GM23338 (cell line): ENCODE measurements at regions not wholly inside any gene's neighbourhood (a gene's known extent, or its start where the extent isn't known, plus 50 kb on each side); places are given as distances from the start of the nearest gene placed in this dataset.

ENCODE experiments used
- ATAC-seq: fragments of 200-7000 bp; cut with Tn5 transposase; 3 replicates; pipeline ENCODE4 v1.9.1; 2020
- DNase-seq: peaks from one replicate; pipeline ENCODE4 v3.0.0-alpha.2; 2015; ENCODE audit warnings: low spot score
- H2AFZ ChIP-seq: fragments of 200-600 bp; sonication (generic); 2 replicates; pipeline ENCODE4 v1.8.0; 2016; ENCODE audit warnings: antibody characterized with exemption, mild to moderate bottlenecking, moderate library complexity
- H3F3A ChIP-seq: fragments of 200-600 bp; sonication (generic); replicated peaks from 2 replicates; pipeline ENCODE4 v1.8.0; 2017; ENCODE audit warnings: antibody characterized with exemption, mixed run types, low read depth
- H3K27ac ChIP-seq: fragments of 200-600 bp; sonication (generic); 2 replicates; pipeline ENCODE4 v1.6.1; 2016; ENCODE audit warnings: low read depth
- H3K27me3 ChIP-seq: fragments of 200-600 bp; sonication (generic); 2 replicates; pipeline ENCODE4 v1.8.0; 2016; ENCODE audit warnings: mild to moderate bottlenecking, mixed run types, moderate library complexity; ENCODE audit not compliant: insufficient read depth
- H3K36me3 ChIP-seq: fragments of 200-600 bp; sonication (generic); 2 replicates; pipeline ENCODE4 v1.8.0; 2016; ENCODE audit warnings: mild to moderate bottlenecking; ENCODE audit not compliant: insufficient read depth
- H3K4me1 ChIP-seq: fragments of 200-600 bp; sonication (generic); 2 replicates; pipeline ENCODE4 v1.8.0; 2016; ENCODE audit warnings: mild to moderate bottlenecking, moderate library complexity; ENCODE audit not compliant: insufficient read depth
- H3K4me2 ChIP-seq: fragments of 200-600 bp; sonication (generic); 2 replicates; pipeline ENCODE4 v1.7.1; 2017; ENCODE audit warnings: mixed run types
- H3K4me3 ChIP-seq: fragments of 200-600 bp; sonication (generic); 2 replicates; pipeline ENCODE4 v1.6.1; 2016; ENCODE audit warnings: mixed run types
- H3K79me2 ChIP-seq: fragments of 200-600 bp; sonication (generic); replicated peaks from 2 replicates; pipeline ENCODE4 v1.8.0; 2017; ENCODE audit warnings: mild to moderate bottlenecking; ENCODE audit not compliant: insufficient read depth
- H3K9me2 ChIP-seq: fragments of 200-600 bp; sonication (generic); 2 replicates; pipeline ENCODE4 v1.8.0; 2017; ENCODE audit not compliant: insufficient read depth
- H4K20me1 ChIP-seq: fragments of 200-600 bp; sonication (generic); replicated peaks from 2 replicates; pipeline ENCODE4 v1.8.0; 2017; ENCODE audit warnings: mild to moderate bottlenecking; ENCODE audit not compliant: insufficient read depth
- H3K27ac Mint-ChIP-seq: 2 replicates; pipeline ENCODE4 v1.8.0; 2020; ENCODE audit warnings: inconsistent platforms, mild to moderate bottlenecking, moderate library complexity, mixed read lengths
- H3K27me3 Mint-ChIP-seq: 3 replicates; pipeline ENCODE4 v1.8.0; 2022; ENCODE audit warnings: low read depth, mild to moderate bottlenecking, moderate library complexity, mixed read lengths, inconsistent platforms; ENCODE audit not compliant: insufficient read depth, poor library complexity
- H3K36me3 Mint-ChIP-seq: 3 replicates; pipeline ENCODE4 v1.8.0; 2021; ENCODE audit warnings: low read depth, mild to moderate bottlenecking, inconsistent platforms, moderate library complexity, mixed read lengths
- H3K4me1 Mint-ChIP-seq: 3 replicates; pipeline ENCODE4 v1.8.0; 2020; ENCODE audit warnings: mild to moderate bottlenecking, inconsistent platforms, mixed read lengths
- H3K4me3 Mint-ChIP-seq: 3 replicates; pipeline ENCODE4 v1.8.0; 2021; ENCODE audit warnings: moderate library complexity, mild to moderate bottlenecking, inconsistent platforms, mixed read lengths
- H3K9me3 Mint-ChIP-seq: 3 replicates; pipeline ENCODE4 v1.8.0; 2020; ENCODE audit warnings: moderate library complexity, mild to moderate bottlenecking, inconsistent platforms, mixed read lengths
- CREB1 ChIP-seq: fragments of 250-450 bp; sonication (Bioruptor Pico); IDR thresholded peaks from 2 replicates; pipeline ENCODE4 v1.5.0; 2020; ENCODE audit warnings: low read depth, mild to moderate bottlenecking, moderate library complexity
- ETS1 ChIP-seq: IDR thresholded peaks from 2 replicates; pipeline ENCODE4 v1.6.1; 2016; ENCODE audit warnings: antibody characterized with exemption
- EZH2phosphoT487 ChIP-seq: fragments of 200-600 bp; sonication (generic); IDR thresholded peaks from one replicate; pipeline ENCODE4 v1.8.1; 2018; ENCODE audit warnings: antibody characterized with exemption; ENCODE audit not compliant: unreplicated experiment
- JUNB ChIP-seq: IDR thresholded peaks from one replicate; pipeline ENCODE4 v1.6.1; 2016; ENCODE audit warnings: antibody characterized with exemption; ENCODE audit not compliant: unreplicated experiment
- POLR2AphosphoS5 ChIP-seq: IDR thresholded peaks from 2 replicates; pipeline ENCODE4 v1.6.1; 2016; ENCODE audit warnings: antibody characterized with exemption, low read depth
- REST ChIP-seq: IDR thresholded peaks from one replicate; pipeline ENCODE4 v1.6.1; 2018; ENCODE audit warnings: antibody characterized with exemption; ENCODE audit not compliant: unreplicated experiment
- STAT1 ChIP-seq: IDR thresholded peaks from one replicate; pipeline ENCODE4 v1.6.1; 2016; ENCODE audit warnings: antibody characterized with exemption; ENCODE audit not compliant: unreplicated experiment
- TF ChIP-seq, protein P1 (sequence below): fragments of 250-450 bp; sonication (Bioruptor Pico); IDR thresholded peaks from 2 replicates; pipeline ENCODE4 v1.5.0; 2020; ENCODE audit warnings: mild to moderate bottlenecking, moderate library complexity

GRCh38 chr9:80213613-80214012 is 641.8 kb downstream of the TLE4 start (continued):
- no peak for TF ChIP-seq ETS1
- no peak for TF ChIP-seq REST

GRCh38 chr9:80208696-80209095 is 636.9 kb downstream of the TLE4 start:
- Histone ChIP-seq H3K27me3 (no peaks in the 10 kb centered on the region), H3K79me2 (no peaks in the 10 kb centered on the region), H3K36me3 (no peaks in the 10 kb centered on the region), H3K4me3 (no peak overlapping the region), H3K4me2 (no peak overlapping the region), H3K9me2 (no peaks in the 10 kb centered on the region), H2AFZ (peak overlapping the region; percentile 80; the same call in 1 of the 2 replicates), H3K4me1 (no peaks in the 10 kb centered on the region), H4K20me1 (no peaks in the 10 kb centered on the region), H3K27ac (no peak overlapping the region), H3F3A (no peaks in the 10 kb centered on the region)
- peaks cover 7% of the 10 kb centered on the region for H3K27me3 Mint-ChIP-seq
- peaks cover 9% of the 10 kb centered on the region; the same call in 2 of the 3 replicates for H3K36me3 Mint-ChIP-seq
- H3K4me1 Mint-ChIP-seq = no peaks in the 10 kb centered on the region
- DNase-seq (no peak), ATAC-seq (no peak)
- H3K4me3 Mint-ChIP-seq = no peak overlapping the region
- no peak overlapping the region for H3K27ac Mint-ChIP-seq
- H3K9me3 Mint-ChIP-seq = peaks cover 22% of the 10 kb centered on the region
- TF ChIP-seq REST = no peak
- TF ChIP-seq POLR2AphosphoS5 = no peak
- no peak for TF ChIP-seq ETS1
- no peak for TF ChIP-seq STAT1
- TF ChIP-seq EZH2phosphoT487 = no peak
- TF ChIP-seq JUNB = no peak
- TF ChIP-seq, protein P1, sequence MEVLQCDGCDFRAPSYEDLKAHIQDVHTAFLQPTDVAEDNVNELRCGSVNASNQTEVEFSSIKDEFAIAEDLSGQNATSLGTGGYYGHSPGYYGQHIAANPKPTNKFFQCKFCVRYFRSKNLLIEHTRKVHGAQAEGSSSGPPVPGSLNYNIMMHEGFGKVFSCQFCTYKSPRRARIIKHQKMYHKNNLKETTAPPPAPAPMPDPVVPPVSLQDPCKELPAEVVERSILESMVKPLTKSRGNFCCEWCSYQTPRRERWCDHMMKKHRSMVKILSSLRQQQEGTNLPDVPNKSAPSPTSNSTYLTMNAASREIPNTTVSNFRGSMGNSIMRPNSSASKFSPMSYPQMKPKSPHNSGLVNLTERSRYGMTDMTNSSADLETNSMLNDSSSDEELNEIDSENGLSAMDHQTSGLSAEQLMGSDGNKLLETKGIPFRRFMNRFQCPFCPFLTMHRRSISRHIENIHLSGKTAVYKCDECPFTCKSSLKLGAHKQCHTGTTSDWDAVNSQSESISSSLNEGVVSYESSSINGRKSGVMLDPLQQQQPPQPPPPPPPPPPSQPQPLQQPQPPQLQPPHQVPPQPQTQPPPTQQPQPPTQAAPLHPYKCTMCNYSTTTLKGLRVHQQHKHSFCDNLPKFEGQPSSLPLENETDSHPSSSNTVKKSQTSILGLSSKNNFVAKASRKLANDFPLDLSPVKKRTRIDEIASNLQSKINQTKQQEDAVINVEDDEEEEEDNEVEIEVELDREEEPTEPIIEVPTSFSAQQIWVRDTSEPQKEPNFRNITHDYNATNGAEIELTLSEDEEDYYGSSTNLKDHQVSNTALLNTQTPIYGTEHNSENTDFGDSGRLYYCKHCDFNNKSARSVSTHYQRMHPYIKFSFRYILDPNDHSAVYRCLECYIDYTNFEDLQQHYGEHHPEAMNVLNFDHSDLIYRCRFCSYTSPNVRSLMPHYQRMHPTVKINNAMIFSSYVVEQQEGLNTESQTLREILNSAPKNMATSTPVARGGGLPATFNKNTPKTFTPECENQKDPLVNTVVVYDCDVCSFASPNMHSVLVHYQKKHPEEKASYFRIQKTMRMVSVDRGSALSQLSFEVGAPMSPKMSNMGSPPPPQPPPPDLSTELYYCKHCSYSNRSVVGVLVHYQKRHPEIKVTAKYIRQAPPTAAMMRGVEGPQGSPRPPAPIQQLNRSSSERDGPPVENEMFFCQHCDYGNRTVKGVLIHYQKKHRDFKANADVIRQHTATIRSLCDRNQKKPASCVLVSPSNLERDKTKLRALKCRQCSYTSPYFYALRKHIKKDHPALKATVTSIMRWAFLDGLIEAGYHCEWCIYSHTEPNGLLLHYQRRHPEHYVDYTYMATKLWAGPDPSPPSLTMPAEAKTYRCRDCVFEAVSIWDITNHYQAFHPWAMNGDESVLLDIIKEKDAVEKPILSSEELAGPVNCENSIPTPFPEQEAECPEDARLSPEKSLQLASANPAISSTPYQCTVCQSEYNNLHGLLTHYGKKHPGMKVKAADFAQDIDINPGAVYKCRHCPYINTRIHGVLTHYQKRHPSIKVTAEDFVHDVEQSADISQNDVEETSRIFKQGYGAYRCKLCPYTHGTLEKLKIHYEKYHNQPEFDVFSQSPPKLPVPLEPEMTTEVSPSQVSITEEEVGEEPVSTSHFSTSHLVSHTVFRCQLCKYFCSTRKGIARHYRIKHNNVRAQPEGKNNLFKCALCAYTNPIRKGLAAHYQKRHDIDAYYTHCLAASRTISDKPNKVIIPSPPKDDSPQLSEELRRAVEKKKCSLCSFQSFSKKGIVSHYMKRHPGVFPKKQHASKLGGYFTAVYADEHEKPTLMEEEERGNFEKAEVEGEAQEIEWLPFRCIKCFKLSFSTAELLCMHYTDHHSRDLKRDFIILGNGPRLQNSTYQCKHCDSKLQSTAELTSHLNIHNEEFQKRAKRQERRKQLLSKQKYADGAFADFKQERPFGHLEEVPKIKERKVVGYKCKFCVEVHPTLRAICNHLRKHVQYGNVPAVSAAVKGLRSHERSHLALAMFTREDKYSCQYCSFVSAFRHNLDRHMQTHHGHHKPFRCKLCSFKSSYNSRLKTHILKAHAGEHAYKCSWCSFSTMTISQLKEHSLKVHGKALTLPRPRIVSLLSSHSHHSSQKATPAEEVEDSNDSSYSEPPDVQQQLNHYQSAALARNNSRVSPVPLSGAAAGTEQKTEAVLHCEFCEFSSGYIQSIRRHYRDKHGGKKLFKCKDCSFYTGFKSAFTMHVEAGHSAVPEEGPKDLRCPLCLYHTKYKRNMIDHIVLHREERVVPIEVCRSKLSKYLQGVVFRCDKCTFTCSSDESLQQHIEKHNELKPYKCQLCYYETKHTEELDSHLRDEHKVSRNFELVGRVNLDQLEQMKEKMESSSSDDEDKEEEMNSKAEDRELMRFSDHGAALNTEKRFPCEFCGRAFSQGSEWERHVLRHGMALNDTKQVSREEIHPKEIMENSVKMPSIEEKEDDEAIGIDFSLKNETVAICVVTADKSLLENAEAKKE (CRISPR knock-in tag) = no peak
- no peak for TF ChIP-seq CREB1 (CRISPR knock-in tag)
